Lower leg skin (tissue), 4 donors: ENCODE measurements at regions not wholly inside any gene's neighbourhood (a gene's known extent, or its start where the extent isn't known, plus 50 kb on each side); places are given as distances from the start of the nearest gene placed in this dataset.
"Not testable (repeated sequence)": the region's sequence is repeated elsewhere in the genome, so short reads cannot be mapped to it uniquely, and the experiment has no call there.

Source experiments
- DNase-seq, 2 donors: peaks; one replicate each; pipeline ENCODE4 v3.0.0-alpha.2; 2019; ENCODE audit warnings: low spot score in 2 of 2
- H3K4me3 ChIP-seq: fragments of 200-600 bp; sonication (generic); 2 replicates; pipeline ENCODE4 v1.5.1; 2017; ENCODE audit warnings: mild to moderate bottlenecking, low read depth; ENCODE audit not compliant: poor library complexity, severe bottlenecking
- POLR2A ChIP-seq, 2 donors: fragments of 450-650 bp; IDR thresholded peaks; one replicate each; pipeline ENCODE4 v1.6.1; 2016 to 2017; ENCODE audit warnings: antibody characterized with exemption in 2 of 2, mild to moderate bottlenecking in 1 of 2, moderate library complexity in 1 of 2
- WGBS, 2 donors: methylation state at CpG; one replicate each; pipeline ENCODE4 v1.1.5; 2018; 5-methylcytosine and 5-hydroxymethylcytosine counted together
- intact Hi-C: fragments of 100-400 bp; cut with DNase I; formaldehyde crosslinking; loops from one replicate; pipeline ENCODE4 v1.15.0; 2023; ENCODE audit warnings: low total_unique reads
- TF ChIP-seq, protein P1 (sequence below), 3 donors: fragments of 450-650 bp; IDR thresholded peaks; one replicate each; pipeline ENCODE4 v1.5.1; 2016; ENCODE audit warnings: antibody characterized with exemption in 3 of 3, mild to moderate bottlenecking in 3 of 3, moderate library complexity in 2 of 3

DNA sequence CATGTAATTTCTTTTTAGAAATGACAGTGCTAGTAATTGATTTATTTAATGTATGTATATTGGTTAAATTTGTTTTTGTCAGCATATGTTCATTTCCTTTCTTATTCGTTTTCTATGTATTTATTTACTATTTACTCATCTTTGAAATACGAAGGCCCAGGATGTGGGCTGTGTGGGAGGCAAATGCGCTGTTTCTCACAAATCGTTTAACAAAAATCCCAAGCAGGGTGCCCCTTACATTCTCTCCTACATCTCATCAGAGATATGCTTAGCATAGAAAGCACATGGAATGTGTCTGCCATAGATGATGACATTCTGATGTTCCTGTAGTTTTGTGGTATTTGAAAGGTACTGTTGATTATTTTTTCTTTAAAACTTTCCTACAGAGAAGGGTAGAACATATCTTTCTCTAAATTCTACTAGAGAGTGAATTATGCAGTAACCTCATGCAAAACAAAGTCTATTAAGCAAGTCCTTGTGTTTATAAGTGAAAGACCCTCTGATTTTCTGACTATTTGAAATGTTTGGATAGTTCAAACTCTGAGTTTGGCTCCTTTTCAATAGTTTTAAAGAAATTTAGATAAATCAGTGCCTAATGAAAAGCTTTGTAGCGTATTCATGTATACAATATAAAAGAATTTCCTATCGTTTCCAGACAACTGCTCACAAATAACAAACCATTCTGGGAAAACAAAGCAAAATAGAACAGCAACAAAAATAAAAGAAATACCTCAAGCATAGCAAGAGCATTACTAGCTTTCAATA, 111.1 kb upstream of the VGLL3 start:
- no peak for TF ChIP-seq POLR2A (IDR thresholded peaks at IDR 0.05)
- TF ChIP-seq, protein P1, sequence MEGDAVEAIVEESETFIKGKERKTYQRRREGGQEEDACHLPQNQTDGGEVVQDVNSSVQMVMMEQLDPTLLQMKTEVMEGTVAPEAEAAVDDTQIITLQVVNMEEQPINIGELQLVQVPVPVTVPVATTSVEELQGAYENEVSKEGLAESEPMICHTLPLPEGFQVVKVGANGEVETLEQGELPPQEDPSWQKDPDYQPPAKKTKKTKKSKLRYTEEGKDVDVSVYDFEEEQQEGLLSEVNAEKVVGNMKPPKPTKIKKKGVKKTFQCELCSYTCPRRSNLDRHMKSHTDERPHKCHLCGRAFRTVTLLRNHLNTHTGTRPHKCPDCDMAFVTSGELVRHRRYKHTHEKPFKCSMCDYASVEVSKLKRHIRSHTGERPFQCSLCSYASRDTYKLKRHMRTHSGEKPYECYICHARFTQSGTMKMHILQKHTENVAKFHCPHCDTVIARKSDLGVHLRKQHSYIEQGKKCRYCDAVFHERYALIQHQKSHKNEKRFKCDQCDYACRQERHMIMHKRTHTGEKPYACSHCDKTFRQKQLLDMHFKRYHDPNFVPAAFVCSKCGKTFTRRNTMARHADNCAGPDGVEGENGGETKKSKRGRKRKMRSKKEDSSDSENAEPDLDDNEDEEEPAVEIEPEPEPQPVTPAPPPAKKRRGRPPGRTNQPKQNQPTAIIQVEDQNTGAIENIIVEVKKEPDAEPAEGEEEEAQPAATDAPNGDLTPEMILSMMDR (IDR thresholded peaks at IDR 0.05) = no peak
- intact Hi-C loops = no loop called here
- no peak for DNase-seq
- no peak overlapping the region for H3K4me3 ChIP-seq
- 81 to 84% methylated on average over 6 of the region's 6 CpGs for WGBS, 2 donors

DNA sequence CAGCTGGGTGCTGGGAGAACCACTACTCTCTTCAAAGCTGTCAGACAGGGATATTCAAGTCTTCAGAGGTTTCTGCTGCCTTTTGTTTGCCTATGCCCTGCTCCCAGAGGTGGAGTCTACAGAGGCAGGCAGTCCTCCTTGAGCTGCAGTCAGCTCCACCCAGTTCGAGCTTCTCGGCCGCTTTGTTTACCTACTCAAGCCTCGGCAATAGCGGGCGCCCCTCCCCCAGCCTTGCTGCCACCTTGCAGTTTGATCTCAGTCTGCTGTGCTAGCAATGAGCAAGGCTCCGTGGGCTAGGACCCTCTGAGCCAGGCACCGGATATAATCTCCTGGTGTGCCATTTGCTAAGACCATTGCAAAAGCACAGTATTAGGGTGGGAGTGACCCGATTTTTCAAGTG, 106.8 kb upstream of the VGLL3 start:
- intact Hi-C loops, H3K4me3 ChIP-seq, DNase-seq: not testable (repeated sequence)
- 89 to 97% methylated on average over 9 of the region's 9 CpGs for WGBS, 2 donors

DNA sequence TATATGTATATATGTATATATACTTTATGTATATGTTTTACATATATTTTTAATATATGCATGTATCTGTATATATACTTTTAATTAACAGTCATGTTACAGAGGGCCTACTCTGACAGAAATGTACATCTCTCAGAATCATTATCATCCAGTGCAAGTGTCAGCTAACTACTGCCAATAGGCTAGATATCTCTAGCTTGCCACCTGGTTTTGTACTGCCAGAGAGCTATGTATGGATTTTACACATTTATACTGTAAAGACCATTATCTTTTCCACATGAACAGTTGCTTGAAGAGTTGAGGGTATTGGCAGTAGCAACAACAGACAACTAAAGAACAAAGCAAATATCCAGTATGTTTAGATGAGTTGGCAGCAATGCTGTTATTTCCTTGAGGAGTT, 99.7 kb upstream of the VGLL3 start:
- TF ChIP-seq, protein P1 (IDR thresholded peaks at IDR 0.05) = no peak
- no peak for TF ChIP-seq POLR2A (IDR thresholded peaks at IDR 0.05)
- H3K4me3 ChIP-seq = no peak overlapping the region
- intact Hi-C loops = no loop called here
- DNase-seq = no peak

DNA sequence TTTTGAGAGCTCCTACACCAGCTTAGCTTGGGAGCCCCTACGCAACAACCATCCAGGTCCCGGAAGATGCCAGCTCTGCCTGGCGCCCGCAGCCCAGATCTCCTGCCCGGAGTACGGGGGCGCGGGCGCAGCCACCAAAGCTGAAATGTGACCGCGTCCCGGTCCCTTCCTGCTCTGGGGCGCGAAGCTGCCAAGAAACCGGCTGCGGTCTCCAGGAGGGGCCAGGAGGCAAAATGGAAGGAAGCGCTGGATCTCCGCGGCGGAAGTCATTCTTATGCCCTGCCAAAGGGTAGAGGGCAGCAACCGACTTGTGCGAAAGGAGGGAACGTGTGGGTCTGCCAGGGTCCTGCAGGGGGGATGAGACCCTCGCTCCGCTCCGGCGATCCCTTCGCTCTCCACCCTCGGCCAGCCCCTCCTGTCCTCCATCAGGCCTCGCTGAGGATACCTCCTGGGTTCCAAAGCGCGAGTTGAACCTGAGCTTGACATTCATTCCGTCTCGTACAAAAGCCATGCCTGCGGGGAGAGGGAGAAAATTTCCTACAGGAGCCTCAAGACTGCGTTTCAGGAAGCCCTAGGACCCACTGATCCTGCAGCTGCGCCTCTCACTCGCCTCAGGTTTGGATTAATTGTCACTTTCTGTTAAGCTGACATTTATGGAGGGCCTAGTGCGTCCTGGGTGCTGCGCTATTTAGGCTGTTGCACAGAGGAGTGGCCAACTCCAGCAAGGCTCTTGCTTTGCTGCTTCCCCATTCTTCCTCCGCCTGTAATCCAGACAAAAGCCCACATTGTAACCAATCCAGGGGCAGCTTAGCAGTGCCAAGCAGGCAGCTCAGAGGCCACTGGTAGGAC, 98.3 kb upstream of the VGLL3 start:
- intact Hi-C loops = no loop called here
- DNase-seq = peak; percentile 47 to 89
- no peak for TF ChIP-seq POLR2A (IDR thresholded peaks at IDR 0.05)
- TF ChIP-seq, protein P1 (IDR thresholded peaks at IDR 0.05) = no peak
- WGBS, 2 donors = 7 to 23% methylated on average over 34 to 41 of the region's 41 CpGs
- peak overlapping the region; percentile 38 for H3K4me3 ChIP-seq

DNA sequence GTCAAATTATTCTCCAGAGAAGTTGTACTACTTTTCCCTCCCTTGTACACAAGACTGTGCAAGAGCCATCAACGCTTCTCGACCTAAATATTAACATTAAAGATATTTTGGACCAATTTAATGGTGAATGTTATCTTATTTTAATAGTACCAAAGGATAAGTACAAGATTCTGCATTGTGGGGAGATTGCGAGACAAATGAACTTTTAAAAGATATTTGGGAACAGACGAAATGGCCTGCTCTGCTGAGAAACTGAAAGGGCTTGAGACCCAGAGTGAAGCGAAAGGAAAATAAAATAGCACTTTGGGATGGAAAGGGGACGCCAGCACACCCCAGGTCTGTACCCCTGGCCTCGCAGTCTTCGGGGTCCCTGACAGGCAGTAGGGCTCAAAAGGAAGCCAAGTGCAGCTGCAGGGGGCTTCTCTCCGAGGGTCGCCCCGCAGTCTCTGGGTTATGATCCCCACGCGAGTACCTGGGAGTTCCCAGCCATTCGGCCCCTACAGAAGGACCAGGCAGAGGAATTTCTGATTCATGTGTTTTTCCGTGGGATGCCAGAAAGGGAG, 97.6 kb upstream of the VGLL3 start:
- intact Hi-C loops = no loop called here
- 39 to 65% methylated on average over 14 to 15 of the region's 15 CpGs for WGBS, 2 donors

More for the DNA sequence above, 97.6 kb upstream of the VGLL3 start:
- TF ChIP-seq, protein P1 (IDR thresholded peaks at IDR 0.05) = no peak
- no peak for TF ChIP-seq POLR2A (IDR thresholded peaks at IDR 0.05)
- no peak for DNase-seq
- H3K4me3 ChIP-seq = peak overlapping the region; percentile 38
